ENCODE measurements at regions not wholly inside any gene's neighbourhood (a gene's known extent, or its start where the extent isn't known, plus 50 kb on each side); places are given as distances from the start of the nearest gene placed in this dataset.

- H3K9me3 ChIP-seq (ENCODE audit: control insufficient read depth, insufficient read depth, low read length), result no peaks in the 10 kb centered on the region
- POLR2A ChIA-PET, result no interaction called here
- DNase-seq (ENCODE audit: low read depth, low spot score), result no peak
- CTCF ChIA-PET, result no interaction called here
- TF ChIP-seq CTCF (IDR thresholded peaks at IDR 0.05; ENCODE audit: low read depth, low read length), result no peak
- H3K4me3 ChIP-seq (ENCODE audit: low read depth, low read length), result no peak overlapping the region
- no peak overlapping the region for H3K27ac ChIP-seq (ENCODE audit: low read depth, low read length)
- H3K27me3 ChIP-seq (ENCODE audit: control insufficient read depth, insufficient read depth, low read length), result no peaks in the 10 kb centered on the region
These were observed 476.1 kb downstream of the IPMK start for GRCh38 chr10:57791546-57791945.

GRCh38 chr10:57790703-57791102 is 477.0 kb downstream of the IPMK start:
- H3K9me3 ChIP-seq (ENCODE audit: control insufficient read depth, insufficient read depth, low read length), result no peaks in the 10 kb centered on the region
- H3K4me3 ChIP-seq (ENCODE audit: low read depth, low read length), result no peak overlapping the region
- no peak for TF ChIP-seq CTCF (IDR thresholded peaks at IDR 0.05; ENCODE audit: low read depth, low read length)
- H3K27me3 ChIP-seq (ENCODE audit: control insufficient read depth, insufficient read depth, low read length), result no peaks in the 10 kb centered on the region
- no peak for DNase-seq (ENCODE audit: low read depth, low spot score)
- POLR2A ChIA-PET, result no interaction called here
- no peak overlapping the region for H3K27ac ChIP-seq (ENCODE audit: low read depth, low read length)
- CTCF ChIA-PET, result no interaction called here

- ChIA-PET CTCF (no interaction called here), POLR2A (no interaction called here)
- no peak overlapping the region for H3K27ac ChIP-seq (ENCODE audit: low read depth, low read length)
- no peaks in the 10 kb centered on the region for H3K9me3 ChIP-seq (ENCODE audit: control insufficient read depth, insufficient read depth, low read length)
- no peaks in the 10 kb centered on the region for H3K27me3 ChIP-seq (ENCODE audit: control insufficient read depth, insufficient read depth, low read length)
- no peak for DNase-seq (ENCODE audit: low read depth, low spot score)
- TF ChIP-seq CTCF (IDR thresholded peaks at IDR 0.05; ENCODE audit: low read depth, low read length), result no peak
- no peak overlapping the region for H3K4me3 ChIP-seq (ENCODE audit: low read depth, low read length)
These were observed 479.6 kb downstream of the IPMK start for GRCh38 chr10:57788117-57788516.

- DNase-seq (ENCODE audit: low read depth, low spot score), result no peak
- TF ChIP-seq CTCF (IDR thresholded peaks at IDR 0.05; ENCODE audit: low read depth, low read length), result no peak
- no peaks in the 10 kb centered on the region for H3K9me3 ChIP-seq (ENCODE audit: control insufficient read depth, insufficient read depth, low read length)
- ChIA-PET CTCF (no interaction called here), POLR2A (no interaction called here)
- H3K27me3 ChIP-seq (ENCODE audit: control insufficient read depth, insufficient read depth, low read length), result no peaks in the 10 kb centered on the region
- H3K4me3 ChIP-seq (ENCODE audit: low read depth, low read length), result no peak overlapping the region
- H3K27ac ChIP-seq (ENCODE audit: low read depth, low read length), result no peak overlapping the region
These were observed 480.6 kb downstream of the IPMK start for GRCh38 chr10:57786850-57787750.

- Histone ChIP-seq H3K4me3 (ENCODE audit: low read depth, low read length) (no peak overlapping the region), H3K27ac (ENCODE audit: low read depth, low read length) (no peak overlapping the region), H3K9me3 (ENCODE audit: control insufficient read depth, insufficient read depth, low read length) (no peaks in the 10 kb centered on the region), H3K27me3 (ENCODE audit: control insufficient read depth, insufficient read depth, low read length) (no peaks in the 10 kb centered on the region)
- ChIA-PET CTCF (no interaction called here), POLR2A (no interaction called here)
- DNase-seq (ENCODE audit: low read depth, low spot score), result no peak
- no peak for TF ChIP-seq CTCF (IDR thresholded peaks at IDR 0.05; ENCODE audit: low read depth, low read length)
These were observed 481.4 kb downstream of the IPMK start for GRCh38 chr10:57786331-57786730.

Measured in AG04450 (cell line).